ENCODE measurements at regions not wholly inside any gene's neighbourhood (a gene's known extent, or its start where the extent isn't known, plus 50 kb on each side); places are given as distances from the start of the nearest gene placed in this dataset.
"Not testable (repeated sequence)": the region's sequence is repeated elsewhere in the genome, so short reads cannot be mapped to it uniquely, and the experiment has no call there.

DNA sequence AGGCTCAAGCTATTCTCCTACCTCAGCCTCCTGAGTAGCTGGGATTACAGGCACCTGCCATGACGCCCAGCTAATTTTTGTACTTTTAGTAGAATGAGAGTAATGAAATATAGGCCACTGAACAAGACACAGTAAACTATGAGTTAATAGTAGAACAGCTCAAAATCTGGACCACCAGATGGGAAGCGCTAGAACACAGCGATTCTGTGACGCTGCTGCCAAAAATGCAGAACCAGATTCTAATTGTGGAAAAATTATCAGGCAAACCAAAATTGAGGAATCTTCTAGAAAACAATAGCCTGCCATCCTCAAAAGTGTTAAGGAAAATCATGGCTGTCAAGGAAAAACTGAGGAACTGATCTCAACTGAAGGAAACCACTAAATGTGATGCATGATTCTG, 111.4 kb upstream of the TIAM1 start:
- DNase-seq (ENCODE audit: low spot score): no peak

DNA sequence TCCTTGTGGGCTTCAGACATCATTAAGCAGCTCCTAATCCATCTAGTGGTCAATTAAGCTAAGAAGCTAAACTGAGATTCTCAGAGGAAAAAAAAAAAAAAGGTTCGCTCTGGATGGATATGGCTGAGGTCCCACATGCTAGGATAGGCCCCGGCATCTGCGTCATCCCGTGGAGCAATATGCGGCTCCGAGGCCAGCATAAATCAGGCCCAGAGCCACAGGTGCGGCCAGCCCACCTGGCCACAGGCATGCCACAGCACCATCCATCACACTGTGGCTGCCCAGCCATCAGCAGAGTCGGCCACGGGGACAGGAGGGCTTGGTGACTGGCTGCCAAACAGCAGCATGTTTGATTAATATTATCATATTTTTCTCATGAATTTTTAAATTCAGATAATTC, 106.9 kb upstream of the TIAM1 start:
- no peak for DNase-seq (ENCODE audit: low spot score)

DNA sequence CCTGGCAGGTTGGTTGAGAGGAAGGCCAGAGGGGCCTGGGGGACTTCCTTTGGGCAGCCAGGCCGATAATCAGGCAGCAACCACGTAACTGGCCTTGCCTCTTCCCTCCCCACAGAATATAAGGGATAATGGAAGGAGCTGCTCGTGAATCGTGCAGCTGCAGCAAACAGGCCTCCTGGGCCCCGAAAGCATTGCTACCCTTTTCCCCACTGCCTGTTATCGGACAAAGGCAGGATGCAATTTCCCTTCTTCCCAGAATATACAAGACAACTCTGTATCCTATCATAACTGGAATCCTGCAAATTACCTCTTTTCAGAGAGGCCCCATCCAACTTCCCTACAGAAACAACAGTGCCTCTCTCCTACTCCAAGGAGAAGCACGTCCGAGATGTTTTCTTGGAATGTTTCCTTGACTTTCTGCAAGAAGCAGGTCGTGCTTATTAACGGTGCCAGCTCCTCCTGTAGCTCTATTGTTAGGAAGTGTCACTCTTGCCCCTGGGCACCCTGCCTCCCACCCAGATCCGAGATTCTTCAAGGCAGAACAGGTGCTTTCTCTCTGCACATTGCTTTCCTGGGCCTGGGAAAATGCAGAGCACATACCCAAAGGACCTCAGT, 106.0 kb upstream of the TIAM1 start:
- no peak for DNase-seq (ENCODE audit: low spot score)

DNA sequence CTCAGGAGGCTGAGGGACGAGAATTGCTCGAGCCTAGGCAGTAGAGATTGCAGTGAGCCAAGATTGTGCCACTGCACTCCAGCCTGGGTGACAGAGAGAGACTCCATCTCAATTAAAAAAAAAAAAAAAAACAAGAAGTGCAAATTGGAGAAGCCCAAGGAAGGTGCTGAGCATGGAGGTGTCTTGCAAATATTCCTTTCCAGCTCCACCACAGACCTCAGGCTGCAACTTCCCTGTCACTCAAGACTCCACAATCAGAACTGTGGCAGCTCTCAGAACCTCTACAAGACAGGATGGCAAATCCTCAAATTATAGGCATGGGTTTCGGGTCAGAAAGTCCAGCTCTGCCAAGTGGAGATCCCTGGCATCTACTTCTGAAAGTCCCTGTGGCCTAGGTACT, 104.4 kb upstream of the TIAM1 start:
- DNase-seq (ENCODE audit: low spot score): no peak

DNA sequence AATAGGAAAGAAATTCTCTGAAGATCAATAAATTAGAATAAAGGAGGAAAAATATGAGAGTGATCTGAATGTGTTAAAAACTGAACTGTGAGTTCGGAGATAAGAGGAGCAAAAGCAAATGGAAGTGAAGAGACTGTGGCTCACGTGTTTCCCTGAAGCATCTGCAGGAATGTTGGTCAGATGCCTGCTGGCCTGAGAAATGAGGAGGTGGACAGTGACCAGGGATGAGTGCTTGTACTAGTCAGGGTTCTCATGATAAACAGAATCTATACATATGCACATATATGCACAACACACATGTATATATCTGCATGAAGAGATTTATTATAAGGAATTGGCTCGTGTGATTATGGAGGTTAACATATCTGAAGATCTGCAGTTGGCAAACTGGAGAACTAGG, 103.4 kb upstream of the TIAM1 start:
- no peak for DNase-seq (ENCODE audit: low spot score)

DNA sequence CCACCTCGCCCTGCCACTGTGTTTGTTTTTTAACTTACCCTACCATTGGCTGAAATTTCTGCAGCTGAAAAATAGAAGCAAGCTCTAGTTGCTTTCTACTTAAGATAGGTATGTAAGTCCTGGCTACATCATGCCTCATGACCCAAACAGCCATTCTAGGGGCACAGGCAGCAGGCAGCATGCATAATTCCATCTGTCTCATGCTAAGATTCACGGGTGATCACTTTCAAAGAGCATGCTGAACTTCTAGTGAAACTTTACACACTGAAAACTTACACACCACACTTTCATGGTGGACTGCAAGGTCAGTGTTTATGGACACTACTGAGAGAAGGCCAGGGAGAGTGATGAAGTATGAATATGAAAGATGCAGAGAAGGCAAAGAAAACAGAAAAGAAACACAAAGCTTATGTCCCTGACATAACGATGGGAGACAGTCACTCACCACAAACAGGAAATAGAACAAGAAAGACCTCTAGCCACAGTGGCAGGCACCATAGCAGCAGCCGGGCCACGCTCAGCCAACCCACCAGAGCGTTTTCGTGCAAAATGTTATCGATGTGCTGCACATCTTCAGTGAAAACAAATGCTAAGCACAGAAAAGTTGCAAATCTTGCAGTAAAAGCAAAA, 102.3 kb upstream of the TIAM1 start:
- no peak for DNase-seq (ENCODE audit: low spot score)

DNA sequence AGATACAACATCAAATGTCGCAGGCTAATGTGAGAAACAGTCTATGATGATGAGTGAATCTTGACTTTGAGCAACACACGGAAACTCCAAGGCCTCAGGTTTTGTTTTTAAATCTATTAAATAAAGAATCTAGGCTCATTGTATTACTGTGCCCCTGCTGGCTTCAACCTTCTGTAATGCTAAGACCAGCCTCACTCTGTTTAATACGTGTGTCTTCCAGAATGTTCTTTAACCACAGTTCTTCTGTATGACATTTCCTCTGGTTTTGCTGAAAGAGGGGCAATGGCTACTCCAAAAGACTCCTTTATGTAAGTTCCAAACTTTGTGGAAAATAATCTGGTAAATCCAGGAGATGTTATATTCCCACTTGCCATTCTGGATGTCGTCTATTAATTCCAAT, 101.1 kb upstream of the TIAM1 start:
- no peak for DNase-seq (ENCODE audit: low spot score)

DNA sequence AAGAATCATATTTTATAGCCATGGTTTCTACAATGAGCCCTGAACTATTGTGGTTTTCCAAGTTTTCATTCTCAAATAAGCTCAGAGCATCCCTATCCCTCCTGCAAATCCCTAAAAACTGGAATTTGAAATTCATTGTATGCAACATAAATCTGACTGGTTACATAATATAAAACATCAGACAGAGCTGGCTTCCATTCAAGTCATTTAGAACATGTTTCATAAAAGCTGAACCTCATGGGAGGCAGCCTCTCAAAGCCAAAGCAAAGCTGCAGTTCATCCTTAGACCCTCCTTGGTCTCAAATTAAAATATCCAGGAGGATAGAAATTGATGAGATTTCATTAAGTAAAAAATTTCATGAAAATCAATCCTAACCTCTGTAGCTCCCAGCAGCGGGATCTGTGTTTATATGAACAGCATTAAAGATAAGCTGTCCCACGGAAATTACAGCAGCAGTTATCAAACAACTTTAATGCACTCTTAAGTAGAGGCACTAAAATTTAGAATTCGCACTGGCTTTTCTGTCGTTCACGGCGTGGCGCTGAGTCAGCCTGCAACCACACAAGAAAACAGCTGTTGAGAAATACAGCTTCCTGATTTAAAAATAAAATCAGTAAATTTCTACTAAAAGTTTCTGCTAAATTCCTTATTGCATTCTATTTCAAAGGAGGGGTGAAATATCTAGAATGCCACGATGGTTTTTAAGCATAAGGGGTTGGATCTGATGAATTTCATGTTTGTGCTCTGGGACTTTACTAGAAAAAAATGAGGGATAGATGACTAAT, 99.9 kb upstream of the TIAM1 start:
- no peak for DNase-seq (ENCODE audit: low spot score)

DNA sequence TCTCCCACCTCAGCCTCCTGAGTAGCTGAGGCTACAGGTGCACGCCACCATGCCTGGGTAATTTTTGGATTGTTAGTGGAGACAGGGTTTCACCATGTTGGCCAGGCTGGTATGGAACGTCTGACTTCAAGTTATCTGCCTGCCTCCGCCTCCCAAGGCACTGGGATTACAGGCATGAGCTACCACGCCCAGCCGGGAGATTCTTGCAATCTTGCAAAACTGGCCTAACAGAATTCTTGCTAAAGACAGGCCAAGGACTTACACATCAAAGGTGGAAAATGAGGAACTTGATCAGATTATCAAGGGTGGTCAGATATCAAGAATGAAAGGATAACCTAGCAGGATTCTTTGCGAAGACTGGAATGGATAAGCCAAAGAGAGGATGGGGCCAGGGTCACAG, 98.3 kb upstream of the TIAM1 start:
- no peak for DNase-seq (ENCODE audit: low spot score)

DNA sequence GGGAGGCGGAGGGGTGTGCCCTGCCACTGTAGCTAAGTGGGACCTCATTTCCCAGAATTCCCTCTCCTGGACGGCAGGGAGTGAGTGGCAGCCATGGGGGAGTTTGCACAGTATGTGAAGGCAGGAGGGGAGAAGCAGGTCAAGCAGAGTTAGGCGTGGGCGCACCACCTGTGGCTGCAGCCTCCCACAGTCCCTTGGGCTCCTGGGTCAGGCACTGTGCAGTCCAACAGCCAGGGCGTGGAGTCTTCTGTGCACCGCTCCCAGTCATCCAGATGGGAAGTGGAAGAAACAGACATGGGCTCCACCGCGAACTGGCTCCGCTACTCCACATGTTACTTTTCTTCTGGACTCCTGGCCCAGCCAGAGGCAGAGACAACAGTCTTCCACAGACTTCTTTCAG, 85.4 kb upstream of the TIAM1 start:
- DNase-seq (ENCODE audit: low spot score): no peak

DNA sequence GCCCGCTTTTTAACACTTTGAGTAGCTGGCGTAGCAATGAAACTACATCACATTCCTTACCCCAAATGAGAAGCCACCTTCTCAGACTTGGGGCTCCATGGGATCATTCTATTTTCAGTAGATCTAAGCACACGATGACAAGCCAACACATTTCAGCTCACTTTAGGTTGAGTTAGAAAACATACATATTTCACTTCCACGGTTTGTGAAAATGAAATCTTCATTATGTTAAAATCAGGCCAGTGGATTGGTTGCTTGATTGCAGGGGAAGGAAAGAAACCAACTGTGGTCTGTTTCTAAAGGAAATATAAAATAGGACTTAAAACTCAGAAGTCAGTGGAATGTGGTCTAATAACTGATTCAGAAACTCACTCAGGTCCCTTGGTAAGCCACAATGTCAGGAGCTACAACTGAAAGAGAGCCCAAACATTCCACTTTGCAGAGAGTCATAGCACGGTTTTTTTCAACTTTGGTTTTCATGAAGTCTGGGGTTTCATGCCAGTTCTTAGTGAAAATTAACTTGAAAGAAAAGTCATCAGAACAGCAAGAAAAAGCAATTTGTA, 82.3 kb upstream of the TIAM1 start:
- no peak for DNase-seq (ENCODE audit: low spot score)

DNA sequence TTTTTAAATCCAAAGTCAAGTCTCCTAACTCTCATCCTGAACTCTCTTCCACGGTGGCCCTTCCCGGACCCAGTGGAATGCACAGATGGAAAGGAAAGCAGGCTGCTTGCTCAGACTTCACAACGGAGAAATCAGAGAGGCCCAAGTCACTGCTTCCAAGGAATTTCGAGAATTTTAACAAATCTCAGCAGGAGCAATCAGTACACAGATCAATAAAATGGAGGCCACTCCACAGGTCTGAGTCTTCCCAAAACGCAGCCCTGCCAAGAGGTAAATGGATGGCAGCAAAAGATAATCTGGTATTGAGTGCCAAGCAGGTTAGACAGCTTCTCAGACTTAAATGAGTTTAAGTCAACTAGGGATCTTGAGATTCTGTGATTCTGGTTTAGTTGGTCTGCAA, 81.1 kb upstream of the TIAM1 start:
- no peak for DNase-seq (ENCODE audit: low spot score)

DNA sequence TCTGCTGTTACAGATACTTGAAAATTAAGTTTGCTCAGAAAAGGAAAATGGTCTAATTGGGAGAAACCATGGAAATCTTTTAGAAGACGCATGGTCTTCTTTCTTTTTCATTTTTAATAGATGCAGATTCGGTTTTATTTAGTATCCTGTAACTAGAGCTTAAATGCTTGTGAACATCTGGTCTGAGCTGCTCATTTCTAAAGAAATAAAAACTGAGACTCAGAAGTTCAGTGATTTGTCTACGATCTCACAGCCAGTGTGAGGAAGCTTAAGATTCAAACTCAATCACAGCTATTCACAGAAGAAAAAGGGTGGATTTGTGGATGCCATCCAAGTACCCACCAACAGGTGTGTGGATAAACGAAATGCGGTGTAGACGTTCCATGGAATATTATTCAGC, 80.0 kb upstream of the TIAM1 start:
- DNase-seq (ENCODE audit: low spot score): no peak

DNA sequence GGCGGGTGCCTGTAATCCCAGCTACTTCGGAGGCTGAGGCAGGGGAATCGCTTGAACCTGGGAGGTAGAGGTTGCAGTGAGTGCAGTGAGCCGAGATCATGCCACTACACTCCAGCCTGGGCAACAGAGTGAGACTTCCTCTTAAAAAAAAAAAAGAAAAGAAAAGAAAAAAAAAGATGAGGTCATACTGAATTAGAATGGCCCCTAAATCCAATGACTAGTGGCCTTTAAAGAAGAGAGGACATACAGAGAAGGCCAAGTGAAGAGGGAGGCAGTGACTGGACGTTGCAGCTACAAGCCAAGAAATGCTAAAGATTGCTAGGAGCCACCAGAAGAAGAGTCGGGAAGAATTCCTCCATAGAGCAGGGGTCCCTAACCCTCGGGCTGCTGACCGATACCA, 76.9 kb upstream of the TIAM1 start:
- DNase-seq (ENCODE audit: low spot score): no peak

DNA sequence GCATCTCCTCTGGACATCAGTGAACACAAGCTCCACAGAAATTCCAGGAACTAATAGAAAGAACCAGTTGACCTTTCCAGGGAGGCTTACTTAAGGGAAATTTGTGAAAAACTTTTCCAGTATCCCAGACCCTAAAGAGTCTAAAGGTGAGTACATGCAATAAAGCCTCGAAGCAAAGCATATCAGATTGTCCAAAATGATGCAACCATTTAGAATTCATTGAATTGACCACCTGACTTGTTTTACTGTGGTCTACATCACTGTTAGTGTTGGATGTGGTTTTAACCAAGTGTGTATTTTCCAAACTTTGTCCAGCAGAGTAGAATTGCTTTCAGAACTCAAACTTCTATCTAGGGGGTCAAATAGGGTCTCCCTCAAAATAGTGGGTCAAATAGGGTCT, 76.3 kb upstream of the TIAM1 start:
- DNase-seq (ENCODE audit: low spot score): no peak

DNA sequence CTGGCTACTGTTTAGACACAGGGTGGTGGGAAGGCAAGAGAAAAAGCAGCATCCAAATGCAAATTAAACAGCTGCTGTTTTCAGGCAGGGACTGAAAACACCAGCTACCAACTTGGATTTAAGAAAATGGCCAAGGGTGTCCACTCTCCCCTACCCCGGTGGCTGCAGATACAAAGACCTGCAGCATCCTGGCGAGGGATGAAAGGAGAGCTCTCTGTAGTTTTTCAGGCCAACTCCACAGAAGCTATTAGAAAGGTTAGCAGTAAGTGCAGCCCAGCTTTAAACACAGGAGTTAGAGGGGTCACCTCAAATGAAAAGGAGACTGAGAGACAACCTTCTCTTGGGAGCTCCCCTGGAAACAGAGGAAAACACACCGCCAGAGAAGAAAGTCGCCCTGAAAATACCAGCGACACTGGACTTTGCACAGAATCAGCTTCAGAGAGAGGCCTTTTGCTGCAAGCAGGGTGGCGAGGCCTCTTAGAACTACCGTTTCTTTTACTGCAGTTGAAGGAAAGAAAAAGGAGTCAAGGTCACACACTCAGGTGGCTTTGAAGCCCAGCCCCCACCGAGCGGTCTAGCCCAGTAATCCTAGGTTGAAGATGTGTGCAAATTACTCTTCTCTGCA, 74.4 kb upstream of the TIAM1 start:
- no peak for DNase-seq (ENCODE audit: low spot score)

DNA sequence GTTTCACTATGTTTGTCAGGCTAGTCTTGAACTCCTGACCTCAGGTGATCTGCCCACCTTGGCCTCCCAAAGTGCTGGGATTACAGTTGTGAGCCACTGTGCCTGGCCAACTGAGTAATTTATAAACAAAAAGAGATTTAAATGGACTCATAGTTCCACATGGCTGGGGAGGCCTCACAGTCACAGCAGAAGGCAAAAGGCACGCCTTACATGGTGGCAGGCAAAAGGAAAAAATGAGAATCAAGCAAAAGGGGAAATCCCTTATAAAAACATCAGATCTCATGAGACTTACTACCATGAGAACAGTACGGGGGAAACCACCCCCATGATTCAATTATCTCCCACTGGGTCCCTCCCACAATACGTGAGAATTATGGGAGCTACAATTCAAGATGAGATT, 73.2 kb upstream of the TIAM1 start:
- DNase-seq (ENCODE audit: low spot score): not testable (repeated sequence)

DNA sequence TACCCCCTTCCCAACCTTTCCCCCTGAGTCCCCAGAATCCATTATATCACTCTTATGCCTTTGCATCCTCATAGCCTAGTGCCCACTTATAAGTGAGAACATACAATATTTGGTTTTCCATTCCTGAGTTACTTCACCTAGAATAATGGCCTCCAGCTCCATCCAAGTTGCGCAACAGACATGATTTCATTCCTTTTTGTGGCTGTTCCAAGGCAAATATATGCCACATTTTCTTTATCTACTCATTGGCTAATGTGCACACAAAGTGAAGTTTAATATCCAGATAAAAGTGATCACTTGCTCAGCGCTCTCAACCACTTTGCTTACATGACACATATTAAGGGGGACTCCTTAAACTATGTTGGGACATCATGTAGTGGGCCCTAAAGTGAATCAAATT, 72.4 kb upstream of the TIAM1 start:
- DNase-seq (ENCODE audit: low spot score): no peak

DNA sequence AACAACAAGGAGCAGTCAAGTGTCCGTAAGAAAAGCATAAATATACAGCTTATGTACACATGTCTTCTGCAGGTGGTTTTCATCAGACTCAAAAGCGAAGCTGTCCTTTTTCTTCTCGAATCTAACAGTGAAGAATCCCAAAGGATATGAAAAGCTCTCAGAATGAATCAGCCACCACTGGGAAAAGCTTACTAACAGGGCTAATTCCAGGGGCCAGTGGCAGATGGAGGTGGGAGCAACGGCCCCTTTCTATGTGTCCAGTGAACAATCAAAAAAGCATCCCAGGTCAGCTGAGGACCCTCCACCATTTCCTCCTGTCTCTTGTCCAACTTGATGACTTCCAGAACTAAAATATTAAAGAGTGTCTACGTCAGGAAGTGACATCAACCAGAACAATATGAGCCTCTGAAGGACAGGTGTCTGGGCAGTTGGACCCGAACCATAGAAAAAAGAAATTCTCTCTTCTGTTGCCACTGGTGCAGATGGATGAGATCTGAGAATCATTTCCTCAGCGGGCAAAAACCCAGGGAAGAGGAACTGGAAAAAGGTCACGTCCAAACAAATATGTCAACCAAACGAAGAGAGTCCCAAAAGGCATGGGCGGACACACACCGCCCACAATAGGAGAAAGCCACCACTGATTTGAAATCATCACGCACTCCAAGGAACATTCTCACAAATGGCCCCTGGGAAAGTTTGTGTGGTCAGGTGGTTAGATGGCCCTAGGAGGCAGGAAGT, 70.4 kb upstream of the TIAM1 start:
- DNase-seq (ENCODE audit: low spot score): no peak

DNA sequence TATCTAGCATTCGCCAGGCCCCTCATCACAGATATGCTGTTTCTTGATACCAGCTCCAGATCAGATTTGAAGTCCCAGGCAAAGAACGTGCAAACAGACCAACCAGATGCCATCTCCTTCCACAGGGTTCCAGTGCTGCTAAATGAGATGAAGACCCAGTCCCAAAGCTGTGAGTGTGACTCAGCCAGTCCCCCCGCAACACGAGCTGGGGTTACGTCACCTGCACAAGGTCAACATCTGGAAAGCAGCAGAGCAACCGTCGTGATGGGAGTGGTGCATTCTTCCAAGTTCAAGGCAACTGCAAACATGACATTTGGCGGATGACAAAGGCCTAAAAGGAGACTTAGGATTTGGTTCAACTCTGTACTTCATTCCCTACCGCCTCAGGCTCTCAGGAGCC, 69.6 kb upstream of the TIAM1 start:
- no peak for DNase-seq (ENCODE audit: low spot score)

DNA sequence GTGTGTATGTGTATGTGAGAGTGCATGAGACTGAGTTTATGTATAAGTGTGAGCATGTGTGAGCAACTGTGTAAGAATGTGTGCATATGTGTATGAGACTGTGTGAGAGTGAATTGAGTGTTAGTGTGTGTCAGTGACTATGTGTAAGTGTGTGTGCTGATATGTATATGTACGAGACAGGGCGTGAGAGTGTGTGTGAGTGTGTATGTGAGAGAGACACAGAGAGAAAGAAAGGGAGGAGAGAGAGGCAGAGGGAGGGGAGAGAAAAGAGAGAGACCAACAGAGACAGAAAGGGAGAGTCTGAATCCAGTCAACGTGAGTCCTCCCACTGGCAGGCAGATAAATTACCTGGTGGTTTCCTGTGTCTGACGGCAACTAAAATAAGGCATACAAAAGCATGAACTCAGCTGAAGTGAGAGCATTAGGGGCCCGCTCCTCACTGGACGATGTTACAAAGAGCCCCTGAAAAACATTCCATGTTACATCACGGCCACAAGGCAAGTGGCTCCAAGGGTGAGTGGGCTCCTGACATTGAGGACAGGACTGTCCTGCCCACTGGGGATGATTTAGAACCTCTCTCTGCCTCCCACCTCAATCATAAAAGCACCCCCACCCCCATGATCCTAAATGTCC, 66.6 kb upstream of the TIAM1 start:
- DNase-seq (ENCODE audit: low spot score): no peak
